Parathyroid adenoma (tissue), 2 donors: ENCODE measurements at regions not wholly inside any gene's neighbourhood (a gene's known extent, or its start where the extent isn't known, plus 50 kb on each side); places are given as distances from the start of the nearest gene placed in this dataset.

Source experiments
- H2AFZ ChIP-seq: fragments of 300-600 bp; sonication (generic); one replicate; pipeline ENCODE4 v1.7.0; 2017; ENCODE audit warnings: antibody characterized with exemption, mild to moderate bottlenecking
- H3K27ac ChIP-seq: fragments of 300-600 bp; sonication (generic); one replicate; pipeline ENCODE4 v1.7.0; 2017
- H3K27me3 ChIP-seq: fragments of 300-600 bp; sonication (generic); one replicate; pipeline ENCODE4 v1.7.0; 2017; ENCODE audit warnings: low read length; ENCODE audit not compliant: control insufficient read depth, insufficient read depth
- H3K36me3 ChIP-seq: fragments of 300-600 bp; sonication (generic); one replicate; pipeline ENCODE4 v1.7.0; 2017; ENCODE audit warnings: low read length; ENCODE audit not compliant: control insufficient read depth, insufficient read depth
- H3K4me1 ChIP-seq: fragments of 300-600 bp; sonication (generic); one replicate; pipeline ENCODE4 v1.7.0; 2017; ENCODE audit warnings: control low read depth
- H3K4me2 ChIP-seq: fragments of 300-600 bp; sonication (generic); one replicate; pipeline ENCODE4 v1.7.0; 2017; ENCODE audit warnings: low read length
- H3K4me3 ChIP-seq: fragments of 300-600 bp; sonication (generic); one replicate; pipeline ENCODE4 v1.7.0; 2017; ENCODE audit warnings: low read depth, low read length
- H3K79me2 ChIP-seq: fragments of 300-600 bp; sonication (generic); one replicate; pipeline ENCODE4 v1.7.0; 2017; ENCODE audit warnings: control low read depth
- H3K9ac ChIP-seq: fragments of 300-600 bp; sonication (generic); one replicate; pipeline ENCODE4 v1.7.0; 2017; ENCODE audit warnings: mild to moderate bottlenecking
- H3K9me3 ChIP-seq: fragments of 300-600 bp; sonication (generic); one replicate; pipeline ENCODE4 v1.7.0; 2017; ENCODE audit warnings: low read length; ENCODE audit not compliant: control insufficient read depth
- CTCF ChIP-seq: fragments of 300-600 bp; sonication (generic); IDR thresholded peaks from one replicate; pipeline ENCODE4 v1.7.0; 2017; ENCODE audit warnings: antibody characterized with exemption, mild to moderate bottlenecking
- donor health status: primary hyperparathyroidism.

GRCh38 chr3:150306906-150307305, 101.2 kb upstream of the TSC22D2 start:
- H2AFZ ChIP-seq, result no peak overlapping the region
- no peak overlapping the region for H3K4me2 ChIP-seq
- H3K27me3 ChIP-seq, result no peaks in the 10 kb centered on the region
- H3K4me1 ChIP-seq, result no peaks in the 10 kb centered on the region
- no peaks in the 10 kb centered on the region for H3K36me3 ChIP-seq
- no peaks in the 10 kb centered on the region for H3K9me3 ChIP-seq
- H3K27ac ChIP-seq, result no peak overlapping the region
- no peak overlapping the region for H3K4me3 ChIP-seq
- H3K9ac ChIP-seq, result no peak overlapping the region
- H3K79me2 ChIP-seq, result no peaks in the 10 kb centered on the region
- TF ChIP-seq CTCF, result no peak

DNA sequence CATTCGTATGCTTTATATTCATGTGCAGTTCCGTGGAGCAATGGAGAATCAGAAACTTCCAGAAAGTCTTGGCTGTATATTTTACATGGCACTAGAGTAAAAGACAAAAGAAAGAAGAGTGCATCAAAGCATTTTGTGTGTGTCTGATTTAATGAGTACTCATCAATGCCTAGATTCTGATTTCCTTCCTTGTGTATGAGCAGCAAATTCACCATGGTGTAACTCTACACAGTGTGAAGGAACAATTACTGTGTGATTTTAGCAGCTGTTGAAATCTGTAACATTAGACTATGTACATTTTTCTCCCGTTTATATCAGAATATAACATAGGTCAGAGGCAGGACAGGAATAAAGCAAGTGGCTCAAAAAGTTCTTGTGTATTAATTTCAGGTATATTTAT, 102.0 kb upstream of the TSC22D2 start:
- no peak for TF ChIP-seq CTCF
- Histone ChIP-seq H3K27ac (no peak overlapping the region), H3K4me3 (no peak overlapping the region)

GRCh38 chr3:150303768-150304167, 104.3 kb upstream of the TSC22D2 start:
- H3K4me1 ChIP-seq, result no peaks in the 10 kb centered on the region
- H3K36me3 ChIP-seq, result no peaks in the 10 kb centered on the region
- no peak overlapping the region for H3K4me3 ChIP-seq
- H2AFZ ChIP-seq, result no peak overlapping the region
- peak; percentile 75 for TF ChIP-seq CTCF
- no peaks in the 10 kb centered on the region for H3K9me3 ChIP-seq
- H3K79me2 ChIP-seq, result no peaks in the 10 kb centered on the region
- H3K9ac ChIP-seq, result no peak overlapping the region
- no peak overlapping the region for H3K27ac ChIP-seq
- no peak overlapping the region for H3K4me2 ChIP-seq
- no peaks in the 10 kb centered on the region for H3K27me3 ChIP-seq

More for the DNA sequence above, 102.0 kb upstream of the TSC22D2 start:
- Histone ChIP-seq H3K36me3 (no peaks in the 10 kb centered on the region), H3K79me2 (no peaks in the 10 kb centered on the region), H3K9me3 (no peaks in the 10 kb centered on the region), H2AFZ (no peak overlapping the region), H3K27me3 (no peaks in the 10 kb centered on the region), H3K9ac (no peak overlapping the region), H3K4me1 (no peaks in the 10 kb centered on the region), H3K4me2 (no peak overlapping the region)

DNA sequence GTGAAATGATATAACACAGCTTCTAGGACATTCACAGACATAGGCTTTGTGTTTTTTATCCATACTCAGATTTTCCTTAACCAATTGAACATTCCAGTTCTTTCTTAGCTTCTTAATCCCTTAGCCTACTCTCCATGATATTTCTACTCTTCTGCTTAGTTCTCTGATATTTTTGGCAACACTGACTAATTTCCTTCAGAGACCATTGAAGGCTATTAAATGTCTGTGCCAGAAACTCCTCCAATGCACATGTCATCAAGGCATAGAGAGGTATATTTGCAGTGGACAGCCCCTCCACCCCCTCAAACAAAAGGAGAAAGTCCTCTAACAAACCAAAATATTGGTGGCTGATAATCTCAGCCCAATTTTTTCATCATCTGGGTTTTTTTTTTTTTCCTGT, 105.9 kb upstream of the TSC22D2 start:
- Histone ChIP-seq H3K27ac (no peak overlapping the region), H3K27me3 (no peaks in the 10 kb centered on the region), H3K9ac (no peak overlapping the region), H3K36me3 (no peaks in the 10 kb centered on the region), H3K79me2 (no peaks in the 10 kb centered on the region), H2AFZ (no peak overlapping the region), H3K9me3 (no peaks in the 10 kb centered on the region), H3K4me2 (no peak overlapping the region), H3K4me3 (no peak overlapping the region), H3K4me1 (no peaks in the 10 kb centered on the region)
- no peak for TF ChIP-seq CTCF

DNA sequence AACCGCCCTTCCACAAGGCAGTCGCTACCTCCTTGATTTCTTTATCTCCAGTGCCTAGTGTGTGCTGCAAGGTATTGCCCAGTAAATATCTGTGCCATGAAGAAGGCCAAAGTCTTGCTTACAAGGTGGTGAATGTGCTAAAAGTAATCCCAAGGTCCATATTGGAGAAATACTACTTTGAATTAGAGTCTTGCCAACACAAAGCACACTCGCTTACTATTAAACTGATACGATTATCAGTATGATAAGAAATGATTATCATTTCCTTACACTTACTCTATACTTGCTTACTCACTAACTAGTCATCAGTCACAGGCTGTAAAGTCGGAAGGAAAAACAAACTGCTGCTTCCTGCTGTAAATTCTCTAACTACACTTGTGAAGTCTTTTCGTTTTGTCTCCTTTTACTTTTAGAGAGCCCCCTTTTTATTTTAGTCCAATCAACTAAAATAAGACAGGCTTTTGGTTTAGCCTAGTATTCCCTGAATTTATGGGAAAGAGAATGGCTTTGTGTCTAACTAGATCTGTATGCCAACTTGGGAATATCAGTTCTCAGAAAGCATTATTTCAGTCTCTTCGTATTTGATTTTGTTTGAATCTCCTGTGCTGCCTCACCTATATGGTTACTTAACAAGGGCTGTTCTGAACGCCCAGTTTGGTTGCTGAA, 107.1 kb upstream of the TSC22D2 start:
- Histone ChIP-seq H3K79me2 (no peaks in the 10 kb centered on the region), H3K4me3 (no peak overlapping the region), H3K4me1 (no peaks in the 10 kb centered on the region), H3K36me3 (no peaks in the 10 kb centered on the region), H2AFZ (no peak overlapping the region), H3K27me3 (no peaks in the 10 kb centered on the region), H3K27ac (no peak overlapping the region), H3K4me2 (no peak overlapping the region), H3K9me3 (no peaks in the 10 kb centered on the region), H3K9ac (no peak overlapping the region)
- TF ChIP-seq CTCF, result no peak
